ENCODE measurements at regions not wholly inside any gene's neighbourhood (a gene's known extent, or its start where the extent isn't known, plus 50 kb on each side); places are given as distances from the start of the nearest gene placed in this dataset.

- intact Hi-C loops (cut with micrococcal nuclease; ENCODE audit: unreplicated experiment) (no loop called here), in situ Hi-C loops (cut with HindIII; ENCODE audit: extremely low pct_ligation_motif_present, low pct_unique_long_range_greater_than_20kb) (no loop called here)
- H3K9ac ChIP-seq (ENCODE audit: insufficient read depth, low read depth, low read length): no peak overlapping the region
- no peaks in the 10 kb centered on the region for H3K79me2 ChIP-seq (ENCODE audit: insufficient read depth, low read length)
- no peaks in the 10 kb centered on the region for H3K4me1 ChIP-seq (ENCODE audit: insufficient read depth, low read length)
- DNase-seq (ENCODE audit: low spot score) (no peak), FAIRE-seq (no peak), ATAC-seq (no peak)
- WGBS (ENCODE audit: low lambda C conversion rate): 0% methylated on average over 2 of the region's 2 CpGs
- no peaks in the 10 kb centered on the region for H4K20me1 ChIP-seq (ENCODE audit: insufficient read depth, low read length)
- no TSS peak for BruUV-seq (replicated peaks)
- no peaks in the 10 kb centered on the region for H3K27me3 ChIP-seq (ENCODE audit: control insufficient read depth in 1 of 2, insufficient read depth in 2 of 2, low read length in 2 of 2)
- no peak overlapping the region for H3K4me2 ChIP-seq (ENCODE audit: low read depth, low read length)
- H2AFZ ChIP-seq (ENCODE audit: low read length): no peak overlapping the region
- no peak for TF ChIP-seq EZH2 (conservative IDR thresholded peaks at IDR 0.05; ENCODE audit: low read depth, low read length)
- TF ChIP-seq YEATS2 (CRISPR knock-in tag; IDR thresholded peaks at IDR 0.05; ENCODE audit: borderline replicate concordance): no peak
- TF ChIP-seq SALL1 (CRISPR knock-in tag; IDR thresholded peaks at IDR 0.05): no peak
- TF ChIP-seq ZNF256 (CRISPR knock-in tag; conservative IDR thresholded peaks at IDR 0.05): no peak
- TF ChIP-seq SKI (IDR thresholded peaks at IDR 0.05; ENCODE audit: partially characterized antibody): no peak
- TF ChIP-seq ZNF839 (CRISPR knock-in tag; IDR thresholded peaks at IDR 0.05; ENCODE audit: borderline replicate concordance): no peak
- TF ChIP-seq ZNF354B (CRISPR knock-in tag; IDR thresholded peaks at IDR 0.05): no peak
- TF ChIP-seq HHEX (CRISPR knock-in tag; IDR thresholded peaks at IDR 0.05): no peak
- no peak for TF ChIP-seq BRCA1 (CRISPR knock-in tag; IDR thresholded peaks at IDR 0.05)
- TF ChIP-seq ZNF780A (CRISPR knock-in tag; IDR thresholded peaks at IDR 0.05): no peak
- CTCF ChIA-PET (ENCODE audit: low intra/inter-chr PET ratio, low total read pairs): no interaction called here
- POLR2A ChIA-PET: no interaction called here
- no peaks in the 10 kb centered on the region for H3K36me3 ChIP-seq (replicated peaks in 1 of 2; ENCODE audit: control insufficient read depth in 1 of 2, insufficient read depth in 2 of 2, low read length in 2 of 2)
- no peaks in the 10 kb centered on the region for H3K9me3 ChIP-seq (ENCODE audit: low read length)
- H3K27ac ChIP-seq (ENCODE audit: extremely low read length, insufficient read depth, low read length): no peak overlapping the region
- no peak overlapping the region for H3K4me3 ChIP-seq (replicated peaks in 1 of 3; ENCODE audit: insufficient read depth in 1 of 3, low read depth in 2 of 3, low read length in 3 of 3)
Measured at GRCh38 chr4:22932326-22932725, 239.6 kb downstream of the GBA3 start.

- intact Hi-C loops (cut with micrococcal nuclease; ENCODE audit: unreplicated experiment) (no loop called here), in situ Hi-C loops (cut with HindIII; ENCODE audit: extremely low pct_ligation_motif_present, low pct_unique_long_range_greater_than_20kb) (no loop called here)
- POLR2A ChIA-PET: no interaction called here
- WGBS (ENCODE audit: low lambda C conversion rate): 25% methylated on average over 2 of the region's 2 CpGs
- Histone ChIP-seq H4K20me1 (ENCODE audit: insufficient read depth, low read length) (no peaks in the 10 kb centered on the region), H3K36me3 (replicated peaks in 1 of 2; ENCODE audit: control insufficient read depth in 1 of 2, insufficient read depth in 2 of 2, low read length in 2 of 2) (no peaks in the 10 kb centered on the region), H3K9me3 (ENCODE audit: low read length) (no peaks in the 10 kb centered on the region), H3K4me2 (ENCODE audit: low read depth, low read length) (no peak overlapping the region), H3K27me3 (ENCODE audit: control insufficient read depth in 1 of 2, insufficient read depth in 2 of 2, low read length in 2 of 2) (no peaks in the 10 kb centered on the region; a peak in 1 of 5 replicates), H3K4me3 (replicated peaks in 1 of 3; ENCODE audit: insufficient read depth in 1 of 3, low read depth in 2 of 3, low read length in 3 of 3) (no peak overlapping the region), H3K79me2 (ENCODE audit: insufficient read depth, low read length) (no peaks in the 10 kb centered on the region), H3K9ac (ENCODE audit: insufficient read depth, low read depth, low read length) (no peak overlapping the region), H2AFZ (ENCODE audit: low read length) (no peak overlapping the region), H3K27ac (ENCODE audit: extremely low read length, insufficient read depth, low read length) (no peak overlapping the region), H3K4me1 (ENCODE audit: insufficient read depth, low read length) (no peaks in the 10 kb centered on the region)
- BruUV-seq (replicated peaks): no TSS peak
- no peak for FAIRE-seq
- CTCF ChIA-PET (ENCODE audit: low intra/inter-chr PET ratio, low total read pairs): no interaction called here
- no peak for ATAC-seq
- DNase-seq (ENCODE audit: low spot score): no peak
- TF ChIP-seq SATB2 (CRISPR knock-in tag; IDR thresholded peaks at IDR 0.05) (no peak), SMC3 (IDR thresholded peaks at IDR 0.05; ENCODE audit: low read length) (no peak), PAXIP1 (CRISPR knock-in tag; conservative IDR thresholded peaks at IDR 0.05) (no peak), SOX5 (CRISPR knock-in tag; IDR thresholded peaks at IDR 0.05; ENCODE audit: borderline replicate concordance) (no peak)
Measured at GRCh38 chr4:22922426-22922825, 229.7 kb downstream of the GBA3 start.

All from HepG2 (cell line).